PC-3 (cell line): ENCODE measurements at regions not wholly inside any gene's neighbourhood (a gene's known extent, or its start where the extent isn't known, plus 50 kb on each side); places are given as distances from the start of the nearest gene placed in this dataset.

Experiments used
- CTCF ChIP-seq: fragments of 300-600 bp; sonication (generic); conservative IDR thresholded peaks from 2 replicates; pipeline ENCODE4 v1.5.1; 2017; ENCODE audit warnings: antibody characterized with exemption, low read depth, mild to moderate bottlenecking, low read length
- EZH2 ChIP-seq: fragments of 300-600 bp; sonication (generic); IDR thresholded peaks from one replicate; pipeline ENCODE4 v1.6.1; 2017; ENCODE audit warnings: antibody characterized with exemption, mild to moderate bottlenecking, low read length; ENCODE audit not compliant: unreplicated experiment
- EZH2phosphoT487 ChIP-seq: fragments of 300-600 bp; sonication (generic); IDR thresholded peaks from 2 replicates; pipeline ENCODE4 v1.6.1; 2018; ENCODE audit warnings: mild to moderate bottlenecking, antibody characterized with exemption, low read length, borderline replicate concordance

- TF ChIP-seq CTCF: no peak
- TF ChIP-seq EZH2phosphoT487: no peak
- no peak for TF ChIP-seq EZH2
These were observed 142.9 kb upstream of the NR2F2 start for GRCh38 chr15:96187341-96188305.
